SK-N-SH (cell line): ENCODE measurements at regions not wholly inside any gene's neighbourhood (a gene's known extent, or its start where the extent isn't known, plus 50 kb on each side); places are given as distances from the start of the nearest gene placed in this dataset.

Source experiments
- CTCF ChIA-PET: fragments of 300-600, 350-600 bp; formaldehyde crosslinking; extraction: SDS; loops from one replicate; lab custom pipeline; 2021; lab: Yijun Ruan, JAX
- POLR2A ChIA-PET: fragments of 350-600 bp; sonication (Branson Sonifier 250); formaldehyde crosslinking; extraction: SDS; loops from one replicate; lab custom pipeline; 2020; ENCODE audit warnings: antibody characterized with exemption, inconsistent platforms; lab: Yijun Ruan, JAX
- DNase-seq: peaks from one replicate; pipeline ENCODE4 v3.0.0; 2012
- H2AFZ ChIP-seq: fragments of 200-600 bp; sonication (generic); 2 replicates; pipeline ENCODE4 v1.8.1; 2016; ENCODE audit warnings: antibody characterized with exemption, mild to moderate bottlenecking, low read depth
- H3F3A ChIP-seq: fragments of 200-600 bp; sonication (generic); replicated peaks from 2 replicates; pipeline ENCODE3; 2016; ENCODE audit warnings: antibody characterized with exemption, mild to moderate bottlenecking; ENCODE audit not compliant: insufficient read depth
- H3K27ac ChIP-seq, 2 experiments: fragments of 200-500 bp in 1 of 2; fragments of 200-600 bp in 1 of 2; sonication (Bioruptor generic) in 1 of 2; sonication (generic), shearing (Covaris generic) in 1 of 2; 2 replicates each; pipeline versions ENCODE4 v1.5.1 to v1.6.1; 2014 to 2016; ENCODE audit warnings: low read depth in 2 of 2, inconsistent platforms in 1 of 2, low read length in 1 of 2, mild to moderate bottlenecking in 1 of 2, mixed read lengths in 1 of 2
- H3K27me3 ChIP-seq: fragments of 200-600 bp; sonication (generic), shearing (Covaris generic); 2 replicates; pipeline ENCODE4 v1.6.1; 2016; ENCODE audit warnings: mixed run types; ENCODE audit not compliant: insufficient read depth
- H3K36me3 ChIP-seq, 2 experiments: fragments of 200-500 bp in 1 of 2; fragments of 200-600 bp in 1 of 2; sonication (Bioruptor generic) in 1 of 2; sonication (generic) in 1 of 2; replicated peaks in 1 of 2; 2 replicates each; pipeline versions ENCODE3 to v1.5.1; 2014 to 2016; ENCODE audit warnings: low read length in 1 of 2, mild to moderate bottlenecking in 1 of 2; ENCODE audit not compliant: insufficient read depth in 2 of 2, control insufficient read depth in 1 of 2
- H3K4me1 ChIP-seq, 2 experiments: fragments of 200-500 bp in 1 of 2; fragments of 200-600 bp in 1 of 2; sonication (Bioruptor generic) in 1 of 2; sonication (generic), shearing (Covaris generic) in 1 of 2; 2 replicates each; pipeline versions ENCODE4 v1.5.1 to v1.6.1; 2014 to 2016; ENCODE audit warnings: low read depth in 1 of 2, low read length in 1 of 2, mixed run types in 1 of 2; ENCODE audit not compliant: insufficient read depth in 2 of 2, control insufficient read depth in 1 of 2
- H3K4me2 ChIP-seq: fragments of 200-600 bp; sonication (generic), shearing (Covaris generic); 2 replicates; pipeline ENCODE4 v1.6.1; 2017; ENCODE audit warnings: mixed run types
- H3K4me3 ChIP-seq, 2 experiments: fragments of 200-500 bp in 1 of 2; fragments of 200-600 bp in 1 of 2; sonication (Bioruptor generic) in 1 of 2; sonication (generic), shearing (Covaris generic) in 1 of 2; 2 replicates each; pipeline versions ENCODE4 v1.5.1 to v1.8.1; 2014 to 2016; ENCODE audit warnings: low read depth in 2 of 2, inconsistent platforms in 1 of 2, low read length in 1 of 2, mild to moderate bottlenecking in 1 of 2, mixed read lengths in 1 of 2, moderate library complexity in 1 of 2
- H3K79me2 ChIP-seq: fragments of 200-600 bp; sonication (generic); 2 replicates; pipeline ENCODE4 v1.8.1; 2017; ENCODE audit warnings: mild to moderate bottlenecking; ENCODE audit not compliant: insufficient read depth
- H3K9ac ChIP-seq: fragments of 200-600 bp; sonication (generic); 2 replicates; pipeline ENCODE4 v1.6.1; 2017; ENCODE audit warnings: mixed run types
- H3K9me2 ChIP-seq: fragments of 200-600 bp; sonication (generic); 2 replicates; pipeline ENCODE4 v1.6.1; 2017; ENCODE audit warnings: mixed run types
- H3K9me3 ChIP-seq: fragments of 200-600 bp; sonication (generic); 2 replicates; pipeline ENCODE4 v1.6.1; 2017; ENCODE audit warnings: mixed run types, mild to moderate bottlenecking, moderate library complexity
- H4K20me1 ChIP-seq: fragments of 200-600 bp; sonication (generic); 2 replicates; pipeline ENCODE4 v1.6.1; 2017; ENCODE audit warnings: mild to moderate bottlenecking, mixed run types; ENCODE audit not compliant: insufficient read depth
- CHD2 ChIP-seq: fragments of 150-350 bp; IDR thresholded peaks from 2 replicates; pipeline ENCODE4 v1.6.1; 2018; ENCODE audit warnings: low read length; ENCODE audit not compliant: partially characterized antibody
- ELF1 ChIP-seq: IDR thresholded peaks from 2 replicates; pipeline ENCODE4 v1.4.0; 2012
- EZH2phosphoT487 ChIP-seq: fragments of 200-600 bp; sonication (generic); IDR thresholded peaks from 2 replicates; pipeline ENCODE4 v1.6.1; 2017; ENCODE audit warnings: low read depth, mixed run types, mild to moderate bottlenecking, antibody characterized with exemption, moderate library complexity, borderline replicate concordance
- FOXJ3 ChIP-seq: sonication (generic); formaldehyde crosslinking; IDR thresholded peaks from 2 replicates; pipeline ENCODE4 v1.5.1; 2020; ENCODE audit warnings: mild to moderate bottlenecking, missing genetic modification reagents
- GABPA ChIP-seq: IDR thresholded peaks from 2 replicates; pipeline ENCODE4 v1.4.0; 2012; ENCODE audit warnings: low read depth, mild to moderate bottlenecking
- GATA2 ChIP-seq: sonication (generic); formaldehyde crosslinking; IDR thresholded peaks from 2 replicates; pipeline ENCODE4 v1.5.0; 2020; ENCODE audit warnings: mild to moderate bottlenecking, missing genetic modification reagents
- MXI1 ChIP-seq: IDR thresholded peaks from 2 replicates; pipeline ENCODE4 v1.6.1; 2012; ENCODE audit warnings: mild to moderate bottlenecking, low read depth, low read length, improper control_type of control experiment
- NRF1 ChIP-seq: IDR thresholded peaks from 2 replicates; pipeline ENCODE4 v1.6.1; 2012; ENCODE audit warnings: low read depth, mild to moderate bottlenecking, low read length
- PBX3 ChIP-seq: IDR thresholded peaks from 2 replicates; pipeline ENCODE4; 2012
- RAD21 ChIP-seq: IDR thresholded peaks from 2 replicates; pipeline ENCODE4 v1.6.1; 2012; ENCODE audit warnings: mild to moderate bottlenecking, low read length
- RCOR1 ChIP-seq: fragments of 150-350 bp; IDR thresholded peaks from 2 replicates; pipeline ENCODE4 v1.6.1; 2017; ENCODE audit warnings: antibody characterized with exemption, low read length
- SIN3A ChIP-seq: IDR thresholded peaks from 2 replicates; pipeline ENCODE4 v1.6.1; 2012; ENCODE audit warnings: low read depth, mild to moderate bottlenecking, low read length, moderate library complexity, borderline replicate concordance
- TAF1 ChIP-seq: IDR thresholded peaks from 2 replicates; pipeline ENCODE4 v1.6.1; 2012; ENCODE audit warnings: low read depth, mild to moderate bottlenecking, low read length, moderate library complexity, borderline replicate concordance
- TCF12 ChIP-seq: IDR thresholded peaks from 2 replicates; pipeline ENCODE4 v1.4.0; 2012
- YY1 ChIP-seq: IDR thresholded peaks from 2 replicates; pipeline ENCODE4 v1.4.0; 2012; ENCODE audit warnings: low read depth, mild to moderate bottlenecking
- WGBS: methylation state at CpG from one replicate; pipeline ENCODE4 v1.1.6; 2017; ENCODE audit warnings: low lambda C conversion rate; 5-methylcytosine and 5-hydroxymethylcytosine counted together
- TF ChIP-seq, protein P1 (sequence below): IDR thresholded peaks from 2 replicates; pipeline ENCODE4 v1.6.1; 2012; ENCODE audit warnings: mild to moderate bottlenecking, low read depth, low read length, moderate library complexity
- TF ChIP-seq, protein P2 (sequence below): IDR thresholded peaks from 2 replicates; pipeline ENCODE4 v1.4.0; 2012; ENCODE audit warnings: low read depth, borderline replicate concordance

GRCh38 chr3:46098319-46098761 lies 71.1 kb upstream of the XCR1 start:
- no peak overlapping the region for H3K4me3 ChIP-seq
- ChIA-PET CTCF (no interaction called here), POLR2A (no interaction called here)
- no peaks in the 10 kb centered on the region for H3K4me1 ChIP-seq
- DNase-seq = no peak
- H3K9ac ChIP-seq = no peak overlapping the region
- no peaks in the 10 kb centered on the region for H3K79me2 ChIP-seq
- no peaks in the 10 kb centered on the region for H3K9me3 ChIP-seq
- no peaks in the 10 kb centered on the region for H3K36me3 ChIP-seq
- H2AFZ ChIP-seq = no peak overlapping the region
- TF ChIP-seq CHD2 = no peak
- no peak for TF ChIP-seq GATA2 (CRISPR knock-in tag)
- TF ChIP-seq TAF1 = no peak
- H3K27ac ChIP-seq = no peak overlapping the region
- H4K20me1 ChIP-seq = no peaks in the 10 kb centered on the region
- H3K4me2 ChIP-seq = no peak overlapping the region
- peaks cover 17% of the 10 kb centered on the region; the same call in 1 of the 2 replicates for H3K27me3 ChIP-seq
- H3K9me2 ChIP-seq = no peaks in the 10 kb centered on the region
- 16% methylated on average over 2 of the region's 2 CpGs for WGBS
- no peaks in the 10 kb centered on the region for H3F3A ChIP-seq

- ChIA-PET CTCF (no interaction called here), POLR2A (no interaction called here)
- Histone ChIP-seq H3K9me2 (no peaks in the 10 kb centered on the region), H3K27me3 (peaks cover 17% of the 10 kb centered on the region; the same call in 1 of the 2 replicates), H3K79me2 (no peaks in the 10 kb centered on the region), H3K4me3 (no peak overlapping the region), H3K4me2 (no peak overlapping the region), H2AFZ (no peak overlapping the region), H4K20me1 (no peaks in the 10 kb centered on the region), H3K27ac (no peak overlapping the region), H3K36me3 (no peaks in the 10 kb centered on the region), H3K9me3 (no peaks in the 10 kb centered on the region), H3K9ac (no peak overlapping the region), H3F3A (no peaks in the 10 kb centered on the region), H3K4me1 (no peaks in the 10 kb centered on the region)
- 48% methylated on average over 6 of the region's 6 CpGs for WGBS
- TF ChIP-seq NRF1 = no peak
- no peak for DNase-seq
These were observed 70.5 kb upstream of the XCR1 start for GRCh38 chr3:46097691-46098241.

DNA sequence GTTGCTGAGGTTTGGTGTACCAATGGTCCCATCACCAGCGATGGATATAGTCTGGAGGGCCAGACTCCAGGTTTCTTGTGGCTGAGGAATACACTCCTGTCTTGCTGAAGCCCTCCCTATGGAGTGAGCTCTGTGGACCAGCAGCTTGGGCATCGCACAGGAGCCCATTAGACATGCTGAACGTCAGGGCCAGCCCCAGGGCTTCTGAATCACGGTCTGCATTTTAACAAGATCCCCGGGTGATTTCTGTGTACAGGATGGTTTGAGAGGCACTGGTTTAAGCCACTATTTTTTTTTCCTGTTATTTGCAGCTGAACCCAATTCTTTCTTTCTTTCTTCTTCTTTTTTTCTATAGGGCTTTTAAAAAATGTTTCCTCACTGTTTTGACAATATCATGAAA lies 69.5 kb upstream of the XCR1 start:
- Histone ChIP-seq H3K4me2 (no peak overlapping the region), H3K4me3 (no peak overlapping the region), H3K27ac (no peak overlapping the region), H3K79me2 (no peaks in the 10 kb centered on the region), H3K9me2 (no peaks in the 10 kb centered on the region), H3K9ac (no peak overlapping the region), H3F3A (no peaks in the 10 kb centered on the region), H3K36me3 (no peaks in the 10 kb centered on the region), H3K4me1 (no peaks in the 10 kb centered on the region), H3K9me3 (no peaks in the 10 kb centered on the region), H4K20me1 (no peaks in the 10 kb centered on the region), H2AFZ (no peak overlapping the region), H3K27me3 (peaks cover 17% of the 10 kb centered on the region; the same call in 1 of the 2 replicates)
- no peak for DNase-seq
- WGBS = 28% methylated on average over 5 of the region's 5 CpGs
- POLR2A ChIA-PET = no interaction called here
- CTCF ChIA-PET = interaction anchor here (1.1 to 1.5 kb wide), 3 partner anchors 18 to 336 kb away, joined by 3 to 4 read pairs (median 4); no protein-coding TSS in a partner anchor
- TF ChIP-seq, protein P1, sequence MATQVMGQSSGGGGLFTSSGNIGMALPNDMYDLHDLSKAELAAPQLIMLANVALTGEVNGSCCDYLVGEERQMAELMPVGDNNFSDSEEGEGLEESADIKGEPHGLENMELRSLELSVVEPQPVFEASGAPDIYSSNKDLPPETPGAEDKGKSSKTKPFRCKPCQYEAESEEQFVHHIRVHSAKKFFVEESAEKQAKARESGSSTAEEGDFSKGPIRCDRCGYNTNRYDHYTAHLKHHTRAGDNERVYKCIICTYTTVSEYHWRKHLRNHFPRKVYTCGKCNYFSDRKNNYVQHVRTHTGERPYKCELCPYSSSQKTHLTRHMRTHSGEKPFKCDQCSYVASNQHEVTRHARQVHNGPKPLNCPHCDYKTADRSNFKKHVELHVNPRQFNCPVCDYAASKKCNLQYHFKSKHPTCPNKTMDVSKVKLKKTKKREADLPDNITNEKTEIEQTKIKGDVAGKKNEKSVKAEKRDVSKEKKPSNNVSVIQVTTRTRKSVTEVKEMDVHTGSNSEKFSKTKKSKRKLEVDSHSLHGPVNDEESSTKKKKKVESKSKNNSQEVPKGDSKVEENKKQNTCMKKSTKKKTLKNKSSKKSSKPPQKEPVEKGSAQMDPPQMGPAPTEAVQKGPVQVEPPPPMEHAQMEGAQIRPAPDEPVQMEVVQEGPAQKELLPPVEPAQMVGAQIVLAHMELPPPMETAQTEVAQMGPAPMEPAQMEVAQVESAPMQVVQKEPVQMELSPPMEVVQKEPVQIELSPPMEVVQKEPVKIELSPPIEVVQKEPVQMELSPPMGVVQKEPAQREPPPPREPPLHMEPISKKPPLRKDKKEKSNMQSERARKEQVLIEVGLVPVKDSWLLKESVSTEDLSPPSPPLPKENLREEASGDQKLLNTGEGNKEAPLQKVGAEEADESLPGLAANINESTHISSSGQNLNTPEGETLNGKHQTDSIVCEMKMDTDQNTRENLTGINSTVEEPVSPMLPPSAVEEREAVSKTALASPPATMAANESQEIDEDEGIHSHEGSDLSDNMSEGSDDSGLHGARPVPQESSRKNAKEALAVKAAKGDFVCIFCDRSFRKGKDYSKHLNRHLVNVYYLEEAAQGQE = no peak
- TF ChIP-seq RAD21 (no peak), FOXJ3 (CRISPR knock-in tag) (no peak), PBX3 (no peak), SIN3A (no peak), YY1 (no peak), RCOR1 (no peak), MXI1 (no peak), GABPA (no peak), TCF12 (no peak), ELF1 (no peak), EZH2phosphoT487 (no peak)
- TF ChIP-seq, protein P2, sequence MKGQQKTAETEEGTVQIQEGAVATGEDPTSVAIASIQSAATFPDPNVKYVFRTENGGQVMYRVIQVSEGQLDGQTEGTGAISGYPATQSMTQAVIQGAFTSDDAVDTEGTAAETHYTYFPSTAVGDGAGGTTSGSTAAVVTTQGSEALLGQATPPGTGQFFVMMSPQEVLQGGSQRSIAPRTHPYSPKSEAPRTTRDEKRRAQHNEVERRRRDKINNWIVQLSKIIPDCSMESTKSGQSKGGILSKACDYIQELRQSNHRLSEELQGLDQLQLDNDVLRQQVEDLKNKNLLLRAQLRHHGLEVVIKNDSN = no peak
